Nephron (organoid): ENCODE measurements at regions not wholly inside any gene's neighbourhood (a gene's known extent, or its start where the extent isn't known, plus 50 kb on each side); places are given as distances from the start of the nearest gene placed in this dataset.

Experiments
- H3K27ac Mint-ChIP-seq, 3 experiments: 2 replicates each; pipeline ENCODE4 v1.8.0; 2020; ENCODE audit warnings: mixed read lengths in 3 of 3, mild to moderate bottlenecking in 2 of 3, moderate library complexity in 1 of 3
- H3K27me3 Mint-ChIP-seq: 2 replicates; pipeline ENCODE4 v1.8.0; 2021; ENCODE audit warnings: low read depth, mild to moderate bottlenecking, moderate library complexity, mixed read lengths
- H3K36me3 Mint-ChIP-seq: 2 replicates; pipeline ENCODE4 v1.8.0; 2020; ENCODE audit warnings: low read depth, mixed read lengths
- H3K4me1 Mint-ChIP-seq: 2 replicates; pipeline ENCODE4 v1.8.0; 2020; ENCODE audit warnings: mixed read lengths
- H3K4me3 Mint-ChIP-seq, 3 experiments: 2 replicates each; pipeline ENCODE4 v1.8.0; 2020; ENCODE audit warnings: mild to moderate bottlenecking in 3 of 3, mixed read lengths in 3 of 3, moderate library complexity in 2 of 3
- H3K9me3 Mint-ChIP-seq: 2 replicates; pipeline ENCODE4 v1.8.0; 2020; ENCODE audit warnings: mixed read lengths
- TF ChIP-seq, protein P1 (sequence below), 3 experiments: fragments of 200-600 bp; sonication (generic); IDR thresholded peaks; one replicate each; pipeline ENCODE4 v1.5.0; 2021; ENCODE audit warnings: antibody characterized with exemption in 3 of 3; ENCODE audit not compliant: unreplicated experiment in 3 of 3

DNA sequence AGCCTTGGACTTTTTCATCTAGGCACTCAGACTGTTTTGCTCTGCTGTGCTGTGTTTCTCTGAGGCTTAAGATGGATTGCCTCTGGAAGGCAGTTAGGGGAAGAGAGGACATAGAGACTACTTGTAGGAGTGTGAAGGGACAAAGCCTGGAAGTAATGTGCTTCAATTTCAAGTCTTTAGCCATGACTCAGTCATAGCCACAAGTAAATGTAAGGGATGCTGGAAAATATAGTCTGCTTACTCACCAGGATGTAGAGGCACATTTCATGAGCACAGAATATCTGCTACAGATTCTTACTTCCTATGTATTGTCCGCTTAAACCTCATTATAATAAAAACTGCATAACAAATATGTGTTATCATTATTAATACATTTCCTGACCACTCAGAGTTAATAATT is 794.3 kb upstream of the NOVA1 start:
- H3K27me3 Mint-ChIP-seq: no peaks in the 10 kb centered on the region
- no peaks in the 10 kb centered on the region for H3K9me3 Mint-ChIP-seq
- no peaks in the 10 kb centered on the region for H3K4me1 Mint-ChIP-seq
- H3K36me3 Mint-ChIP-seq: no peaks in the 10 kb centered on the region
- H3K27ac Mint-ChIP-seq: no peak overlapping the region
- no peak overlapping the region for H3K4me3 Mint-ChIP-seq
- TF ChIP-seq, protein P1, sequence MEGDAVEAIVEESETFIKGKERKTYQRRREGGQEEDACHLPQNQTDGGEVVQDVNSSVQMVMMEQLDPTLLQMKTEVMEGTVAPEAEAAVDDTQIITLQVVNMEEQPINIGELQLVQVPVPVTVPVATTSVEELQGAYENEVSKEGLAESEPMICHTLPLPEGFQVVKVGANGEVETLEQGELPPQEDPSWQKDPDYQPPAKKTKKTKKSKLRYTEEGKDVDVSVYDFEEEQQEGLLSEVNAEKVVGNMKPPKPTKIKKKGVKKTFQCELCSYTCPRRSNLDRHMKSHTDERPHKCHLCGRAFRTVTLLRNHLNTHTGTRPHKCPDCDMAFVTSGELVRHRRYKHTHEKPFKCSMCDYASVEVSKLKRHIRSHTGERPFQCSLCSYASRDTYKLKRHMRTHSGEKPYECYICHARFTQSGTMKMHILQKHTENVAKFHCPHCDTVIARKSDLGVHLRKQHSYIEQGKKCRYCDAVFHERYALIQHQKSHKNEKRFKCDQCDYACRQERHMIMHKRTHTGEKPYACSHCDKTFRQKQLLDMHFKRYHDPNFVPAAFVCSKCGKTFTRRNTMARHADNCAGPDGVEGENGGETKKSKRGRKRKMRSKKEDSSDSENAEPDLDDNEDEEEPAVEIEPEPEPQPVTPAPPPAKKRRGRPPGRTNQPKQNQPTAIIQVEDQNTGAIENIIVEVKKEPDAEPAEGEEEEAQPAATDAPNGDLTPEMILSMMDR (IDR thresholded peaks at IDR 0.05; ENCODE audit: unreplicated experiment in 3 of 3): no peak

DNA sequence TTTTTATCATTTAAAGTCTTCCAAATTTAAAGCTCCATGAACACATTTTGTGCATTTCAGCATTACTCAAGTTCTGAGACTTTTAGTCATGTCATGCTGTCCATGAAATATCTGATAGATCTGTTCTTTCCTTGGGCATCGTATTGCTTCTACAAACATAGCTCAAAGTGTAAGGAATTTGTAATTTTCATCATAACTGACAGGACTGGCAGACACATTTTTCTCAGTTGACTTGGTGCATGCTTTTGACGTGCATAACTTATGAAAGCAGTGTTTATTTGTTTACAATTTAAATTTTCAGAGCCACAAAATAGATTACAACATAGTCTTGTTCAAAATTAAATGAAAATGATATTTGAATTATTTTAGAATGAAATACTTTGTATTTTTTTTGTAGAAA is 812.1 kb upstream of the NOVA1 start:
- Mint-ChIP-seq H3K4me1 (peaks cover 15% of the 10 kb centered on the region), H3K9me3 (no peaks in the 10 kb centered on the region), H3K4me3 (no peak overlapping the region), H3K27ac (peak overlapping the region in 1 of 3 experiments; percentile 96), H3K36me3 (no peaks in the 10 kb centered on the region), H3K27me3 (no peaks in the 10 kb centered on the region)
- TF ChIP-seq, protein P1 (IDR thresholded peaks at IDR 0.05; ENCODE audit: unreplicated experiment in 3 of 3): no peak

DNA sequence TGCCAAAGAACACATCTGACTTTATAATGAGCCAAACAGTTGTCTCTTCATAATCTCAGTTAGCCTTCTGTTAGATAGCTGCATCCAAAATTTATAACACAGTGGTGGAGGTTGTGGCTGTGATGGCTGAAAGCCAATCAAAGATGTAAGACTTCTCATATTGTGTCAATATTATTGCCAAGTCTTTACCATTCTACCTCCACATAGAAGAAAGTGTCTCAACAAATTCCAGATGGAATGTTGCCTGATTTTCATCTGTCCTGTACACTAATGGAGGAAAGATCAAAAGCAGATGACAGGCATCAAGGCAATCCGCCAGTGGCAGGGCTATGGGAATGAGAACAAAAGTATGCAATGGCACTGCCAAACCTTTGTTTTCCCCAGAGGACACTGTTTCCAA is 813.1 kb upstream of the NOVA1 start:
- TF ChIP-seq, protein P1 (IDR thresholded peaks at IDR 0.05; ENCODE audit: unreplicated experiment in 3 of 3): no peak
- Mint-ChIP-seq H3K27me3 (no peaks in the 10 kb centered on the region), H3K4me3 (peak overlapping the region in 1 of 3 experiments; percentile 8), H3K27ac (peak overlapping the region in 2 of 3 experiments; percentile 58 to 96), H3K9me3 (no peaks in the 10 kb centered on the region), H3K4me1 (peaks cover 15% of the 10 kb centered on the region), H3K36me3 (no peaks in the 10 kb centered on the region)

DNA sequence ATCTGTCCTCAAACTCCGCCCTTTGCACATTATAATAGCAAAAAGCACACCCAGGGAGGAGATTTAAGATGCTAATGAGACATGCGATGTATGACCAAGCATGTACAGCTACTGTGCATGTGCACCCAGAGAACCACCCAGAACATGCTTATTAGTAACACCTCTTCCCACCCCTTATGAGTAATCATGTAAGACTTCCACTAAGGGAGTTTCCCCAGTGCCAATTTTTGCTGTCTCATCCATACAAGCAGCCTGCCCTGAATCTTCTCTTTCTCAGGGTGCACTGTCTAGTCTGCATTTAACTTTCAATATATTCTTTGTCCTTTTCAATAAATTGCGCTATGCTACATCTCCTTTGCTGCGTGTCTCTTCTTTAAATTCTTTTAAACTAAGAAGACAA is 830.0 kb upstream of the NOVA1 start:
- H3K4me1 Mint-ChIP-seq: peaks cover 20% of the 10 kb centered on the region
- no peaks in the 10 kb centered on the region for H3K36me3 Mint-ChIP-seq
- no peak overlapping the region for H3K4me3 Mint-ChIP-seq
- H3K9me3 Mint-ChIP-seq: peaks cover 5% of the 10 kb centered on the region
- peak overlapping the region in 1 of 3 experiments; percentile 36 for H3K27ac Mint-ChIP-seq
- TF ChIP-seq, protein P1 (IDR thresholded peaks at IDR 0.05; ENCODE audit: unreplicated experiment in 3 of 3): no peak
- H3K27me3 Mint-ChIP-seq: no peaks in the 10 kb centered on the region

DNA sequence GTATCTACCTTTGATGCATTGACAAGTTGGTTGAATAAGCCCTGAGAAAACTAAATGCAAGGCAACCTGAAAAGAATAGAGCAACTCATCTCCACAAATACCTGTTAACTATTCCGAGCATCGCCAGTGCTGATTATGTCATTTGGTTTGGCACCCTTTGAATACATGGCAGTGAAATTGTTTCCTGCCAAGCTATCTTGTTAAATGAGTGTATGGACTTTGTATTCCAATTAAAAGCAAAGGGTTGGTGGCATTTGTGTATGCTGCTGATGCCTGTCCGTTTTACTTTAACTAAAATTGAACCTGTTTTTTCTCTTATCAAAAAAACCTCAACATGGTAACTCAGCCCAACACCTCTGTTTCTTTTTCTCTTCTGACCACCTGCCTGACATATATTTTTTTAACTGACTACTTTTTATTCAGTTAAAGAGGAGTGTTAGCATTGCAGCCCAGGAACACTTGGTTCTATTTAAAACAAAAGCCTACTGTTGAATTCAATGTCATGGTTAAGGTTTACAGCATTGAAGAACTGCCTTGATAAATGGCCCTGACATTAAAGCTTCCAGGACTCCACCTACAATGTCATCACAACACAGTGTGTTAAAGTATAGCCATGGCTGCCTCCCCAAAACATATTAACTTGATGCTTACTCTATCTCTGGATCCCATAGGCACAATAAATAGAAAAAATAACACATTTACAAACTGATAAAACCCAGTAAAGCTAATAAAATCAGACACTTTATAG is 838.3 kb upstream of the NOVA1 start:
- Mint-ChIP-seq H3K36me3 (no peaks in the 10 kb centered on the region), H3K4me1 (no peaks in the 10 kb centered on the region), H3K27ac (no peak overlapping the region), H3K27me3 (no peaks in the 10 kb centered on the region), H3K4me3 (no peak overlapping the region), H3K9me3 (no peaks in the 10 kb centered on the region)
- TF ChIP-seq, protein P1 (IDR thresholded peaks at IDR 0.05; ENCODE audit: unreplicated experiment in 3 of 3): no peak

DNA sequence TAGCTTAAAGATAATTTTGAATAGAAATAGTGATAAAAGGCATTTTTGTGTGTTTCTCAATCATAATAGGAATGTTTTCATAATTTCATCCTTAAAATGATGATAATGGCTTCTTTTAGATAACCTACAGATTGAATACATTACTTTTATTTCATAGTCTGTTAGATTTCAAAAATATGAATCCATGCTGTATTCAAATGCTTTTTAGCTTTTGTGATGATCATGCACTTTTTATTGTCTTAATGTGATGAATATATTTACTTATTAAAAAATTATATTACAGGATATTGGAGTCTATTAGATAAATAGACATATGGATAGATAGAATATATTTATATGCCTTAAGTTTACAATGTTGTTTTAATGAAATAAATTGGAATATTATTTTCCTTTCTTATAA is 886.8 kb upstream of the NOVA1 start:
- H3K36me3 Mint-ChIP-seq: no peaks in the 10 kb centered on the region
- H3K27me3 Mint-ChIP-seq: no peaks in the 10 kb centered on the region
- TF ChIP-seq, protein P1 (IDR thresholded peaks at IDR 0.05; ENCODE audit: unreplicated experiment in 3 of 3): no peak
- H3K9me3 Mint-ChIP-seq: no peaks in the 10 kb centered on the region
- H3K27ac Mint-ChIP-seq: no peak overlapping the region
- no peaks in the 10 kb centered on the region for H3K4me1 Mint-ChIP-seq
- H3K4me3 Mint-ChIP-seq: no peak overlapping the region
